Glomerular visceral epithelial cell (primary cell): ENCODE measurements at regions not wholly inside any gene's neighbourhood (a gene's known extent, or its start where the extent isn't known, plus 50 kb on each side); places are given as distances from the start of the nearest gene placed in this dataset.

Experiments used
- DNase-seq: peaks from one replicate; pipeline ENCODE4 v3.0.0-alpha.2; 2016; ENCODE audit errors: extremely low spot score

- DNase-seq = no peak
Measured at GRCh38 chr3:73705792-73706191, 81.1 kb upstream of the PDZRN3 start.

GRCh38 chr3:73699327-73699726 is 74.6 kb upstream of the PDZRN3 start:
- no peak for DNase-seq

GRCh38 chr3:73697020-73697419 is 72.3 kb upstream of the PDZRN3 start:
- DNase-seq = no peak

- DNase-seq = no peak
Measured at GRCh38 chr3:73695841-73696240, 71.1 kb upstream of the PDZRN3 start.

- DNase-seq = no peak
Measured at GRCh38 chr3:73694983-73695757, 70.4 kb upstream of the PDZRN3 start.

- DNase-seq = no peak
Measured at GRCh38 chr3:73687106-73688004, 62.6 kb upstream of the PDZRN3 start.

- DNase-seq = no peak
Measured at GRCh38 chr3:73685061-73685460, 60.3 kb upstream of the PDZRN3 start.

GRCh38 chr3:73683706-73684105 is 59.0 kb upstream of the PDZRN3 start:
- no peak for DNase-seq

GRCh38 chr3:73681610-73682009 is 56.9 kb upstream of the PDZRN3 start:
- no peak for DNase-seq

- DNase-seq = no peak
Measured at GRCh38 chr3:73681198-73681597, 56.5 kb upstream of the PDZRN3 start.

GRCh38 chr3:73680391-73681095 is 55.8 kb upstream of the PDZRN3 start:
- DNase-seq = no peak

GRCh38 chr3:73677336-73678024 is 52.7 kb upstream of the PDZRN3 start:
- DNase-seq = no peak
